ENCODE measurements at regions not wholly inside any gene's neighbourhood (a gene's known extent, or its start where the extent isn't known, plus 50 kb on each side); places are given as distances from the start of the nearest gene placed in this dataset.

- no peak for DNase-seq (ENCODE audit: low spot score in 2 of 2, unreplicated experiment in 2 of 2)
- no peaks in the 10 kb centered on the region for H3K36me3 Mint-ChIP-seq
- H3K27me3 Mint-ChIP-seq (ENCODE audit: low read depth) = peaks cover 3% of the 10 kb centered on the region
- TF ChIP-seq CTCF (IDR thresholded peaks at IDR 0.05; ENCODE audit: unreplicated experiment) = no peak
- H3K27ac Mint-ChIP-seq = no peak overlapping the region
- H3K9me3 Mint-ChIP-seq = no peaks in the 10 kb centered on the region
- H3K4me1 Mint-ChIP-seq = peaks cover 11% of the 10 kb centered on the region
- no peak overlapping the region for H3K4me3 Mint-ChIP-seq
Observed at GRCh38 chr2:106314444-106314843, 120.3 kb upstream of the UXS1 start.

GRCh38 chr2:106311041-106311370, 116.9 kb upstream of the UXS1 start:
- Mint-ChIP-seq H3K9me3 (no peaks in the 10 kb centered on the region), H3K27me3 (ENCODE audit: low read depth) (peaks cover 8% of the 10 kb centered on the region)

GRCh38 chr2:106307860-106308259, 113.8 kb upstream of the UXS1 start:
- Mint-ChIP-seq H3K27ac (no peak overlapping the region), H3K4me1 (peaks cover 11% of the 10 kb centered on the region), H3K9me3 (peaks cover 20% of the 10 kb centered on the region), H3K4me3 (no peak overlapping the region), H3K27me3 (ENCODE audit: low read depth) (peaks cover 4% of the 10 kb centered on the region), H3K36me3 (no peaks in the 10 kb centered on the region)
- no peak for TF ChIP-seq CTCF (IDR thresholded peaks at IDR 0.05; ENCODE audit: unreplicated experiment)
- DNase-seq (ENCODE audit: low spot score in 2 of 2, unreplicated experiment in 2 of 2) = no peak

More at GRCh38 chr2:106311041-106311370, 116.9 kb upstream of the UXS1 start:
- Mint-ChIP-seq H3K4me3 (no peak overlapping the region), H3K27ac (peak overlapping the region; percentile 9), H3K36me3 (no peaks in the 10 kb centered on the region), H3K4me1 (peaks cover 11% of the 10 kb centered on the region)
- no peak for TF ChIP-seq CTCF (IDR thresholded peaks at IDR 0.05; ENCODE audit: unreplicated experiment)
- no peak for DNase-seq (ENCODE audit: low spot score in 2 of 2, unreplicated experiment in 2 of 2)

- peaks cover 4% of the 10 kb centered on the region for H3K27me3 Mint-ChIP-seq (ENCODE audit: low read depth)
- H3K27ac Mint-ChIP-seq = no peak overlapping the region
- no peak for TF ChIP-seq CTCF (IDR thresholded peaks at IDR 0.05; ENCODE audit: unreplicated experiment)
- DNase-seq (ENCODE audit: low spot score in 2 of 2, unreplicated experiment in 2 of 2) = no peak
- no peaks in the 10 kb centered on the region for H3K36me3 Mint-ChIP-seq
- H3K4me3 Mint-ChIP-seq = no peak overlapping the region
- peaks cover 20% of the 10 kb centered on the region for H3K9me3 Mint-ChIP-seq
- H3K4me1 Mint-ChIP-seq = peaks cover 8% of the 10 kb centered on the region
Observed at GRCh38 chr2:106306387-106306786, 112.3 kb upstream of the UXS1 start.

- H3K36me3 Mint-ChIP-seq = no peaks in the 10 kb centered on the region
- H3K27ac Mint-ChIP-seq = no peak overlapping the region
- no peak overlapping the region for H3K4me3 Mint-ChIP-seq
- H3K4me1 Mint-ChIP-seq = no peaks in the 10 kb centered on the region
- TF ChIP-seq CTCF (IDR thresholded peaks at IDR 0.05; ENCODE audit: unreplicated experiment) = no peak
- H3K27me3 Mint-ChIP-seq (ENCODE audit: low read depth) = peaks cover 4% of the 10 kb centered on the region
- DNase-seq (ENCODE audit: low spot score in 2 of 2, unreplicated experiment in 2 of 2) = no peak
- peaks cover 20% of the 10 kb centered on the region for H3K9me3 Mint-ChIP-seq
Observed at GRCh38 chr2:106304612-106305184, 110.6 kb upstream of the UXS1 start.

- no peaks in the 10 kb centered on the region for H3K27me3 Mint-ChIP-seq (ENCODE audit: low read depth)
- H3K4me1 Mint-ChIP-seq = no peaks in the 10 kb centered on the region
- no peak overlapping the region for H3K4me3 Mint-ChIP-seq
- no peaks in the 10 kb centered on the region for H3K36me3 Mint-ChIP-seq
- TF ChIP-seq CTCF (IDR thresholded peaks at IDR 0.05; ENCODE audit: unreplicated experiment) = no peak
- DNase-seq (ENCODE audit: low spot score in 2 of 2, unreplicated experiment in 2 of 2) = no peak
- H3K27ac Mint-ChIP-seq = no peak overlapping the region
- H3K9me3 Mint-ChIP-seq = peaks cover 14% of the 10 kb centered on the region
Observed at GRCh38 chr2:106299696-106300095, 105.6 kb upstream of the UXS1 start.
